CD4-positive, CD25-positive, alpha-beta regulatory T cell (primary cell): ENCODE measurements at regions not wholly inside any gene's neighbourhood (a gene's known extent, or its start where the extent isn't known, plus 50 kb on each side); places are given as distances from the start of the nearest gene placed in this dataset.
"Not testable (repeated sequence)": the region's sequence is repeated elsewhere in the genome, so short reads cannot be mapped to it uniquely, and the experiment has no call there.

Experiments used
- ATAC-seq, 2 donors: fragments of 150-1000 bp; cut with Tn5 transposase; one replicate each; pipeline ENCODE4 v1.10.0; 2021; ENCODE audit warnings: low read depth in 2 of 2, moderate number of reproducible peaks in 2 of 2, moderate library complexity in 1 of 2
- DNase-seq, 3 donors: peaks; one replicate each; pipeline versions ENCODE4 v3.0.0 to v3.0.0-alpha.2; 2012 to 2022; ENCODE audit warnings: mixed read lengths in 1 of 3
- H3K27ac ChIP-seq: one replicate; pipeline ENCODE4 v1.7.0; 2013; ENCODE audit warnings: mild to moderate bottlenecking, low read length; ENCODE audit not compliant: insufficient read depth, poor library complexity, severe bottlenecking
- H3K27me3 ChIP-seq: one replicate; pipeline ENCODE4 v1.7.0; 2013; ENCODE audit warnings: low read length; ENCODE audit not compliant: control insufficient read depth, insufficient read depth
- H3K36me3 ChIP-seq: one replicate; pipeline ENCODE4 v1.7.0; 2013; ENCODE audit warnings: mild to moderate bottlenecking, low read length, moderate library complexity; ENCODE audit not compliant: control insufficient read depth, insufficient read depth
- H3K4me1 ChIP-seq: 2 replicates; pipeline ENCODE4 v1.7.0; 2013; ENCODE audit warnings: mild to moderate bottlenecking, low read length; ENCODE audit not compliant: insufficient read depth, control insufficient read depth, poor library complexity, severe bottlenecking
- H3K4me3 ChIP-seq: one replicate; pipeline ENCODE4 v1.7.0; 2013; ENCODE audit warnings: low read depth, mild to moderate bottlenecking, low read length, moderate library complexity
- H3K9me3 ChIP-seq, 2 experiments: 1 replicate in 1 of 2; 2 replicates in 1 of 2; pipeline ENCODE4 v1.7.0; 2013; ENCODE audit warnings: low read length in 2 of 2, mild to moderate bottlenecking in 1 of 2, moderate library complexity in 1 of 2; ENCODE audit not compliant: control insufficient read depth in 2 of 2
- H3K27ac Mint-ChIP-seq, 3 donors: one replicate each; pipeline ENCODE4 v1.8.0; 2020 to 2022; ENCODE audit warnings: mild to moderate bottlenecking in 3 of 3, mixed read lengths in 3 of 3, moderate library complexity in 2 of 3
- H3K27me3 Mint-ChIP-seq: one replicate; pipeline ENCODE4 v1.8.0; 2022; ENCODE audit warnings: mild to moderate bottlenecking, mixed read lengths
- H3K36me3 Mint-ChIP-seq: one replicate; pipeline ENCODE4 v1.8.0; 2020; ENCODE audit warnings: mixed read lengths
- H3K4me1 Mint-ChIP-seq, 4 donors: one replicate each; pipeline ENCODE4 v1.8.0; 2020 to 2022; ENCODE audit warnings: mixed read lengths in 4 of 4, mild to moderate bottlenecking in 1 of 4
- H3K4me3 Mint-ChIP-seq, 4 donors: one replicate each; pipeline ENCODE4 v1.8.0; 2020 to 2022; ENCODE audit warnings: mild to moderate bottlenecking in 4 of 4, mixed read lengths in 4 of 4, moderate library complexity in 3 of 4
- H3K9me3 Mint-ChIP-seq, 7 donors: one replicate each; pipeline ENCODE4 v1.8.0; 2020 to 2022; ENCODE audit warnings: mixed read lengths in 7 of 7, mild to moderate bottlenecking in 3 of 7, moderate library complexity in 2 of 7

GRCh38 chr20:18876394-18876793 is 62.8 kb downstream of the SCP2D1 start:
- H3K27me3 ChIP-seq, H3K4me1 Mint-ChIP-seq, H3K4me3 Mint-ChIP-seq, ATAC-seq, H3K27ac ChIP-seq, H3K4me1 ChIP-seq, H3K27me3 Mint-ChIP-seq, DNase-seq, H3K9me3 ChIP-seq, H3K36me3 Mint-ChIP-seq, H3K4me3 ChIP-seq, H3K27ac Mint-ChIP-seq, H3K36me3 ChIP-seq: not testable (repeated sequence)
- peaks cover 1 to 15% (median 6%) of the 10 kb centered on the region in 7 donors for H3K9me3 Mint-ChIP-seq

DNA sequence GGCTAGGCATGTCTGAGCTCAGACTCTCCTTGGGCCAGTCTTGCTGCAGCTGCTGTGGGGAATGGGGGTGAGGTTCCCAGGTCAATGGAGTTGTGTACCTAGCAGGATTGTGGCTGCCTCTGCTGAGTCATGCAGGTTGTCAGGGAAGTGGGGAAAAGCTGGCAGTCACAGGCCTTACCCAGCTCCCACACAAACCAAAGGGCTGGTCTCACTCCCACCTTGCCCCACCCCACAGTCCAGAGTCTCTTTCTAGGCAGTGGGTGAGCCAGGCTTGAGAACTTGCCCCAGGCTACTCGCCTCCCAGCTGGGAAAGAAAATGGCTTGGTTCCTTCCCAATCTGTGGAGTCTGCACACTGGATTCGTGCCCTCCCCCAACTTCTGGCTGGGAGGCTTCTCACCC is 65.7 kb downstream of the SCP2D1 start:
- no peak for ATAC-seq
- DNase-seq: no peak
- H3K4me1 Mint-ChIP-seq: peaks cover 0 to 5% (median 0%) of the 10 kb centered on the region in 4 donors

DNA sequence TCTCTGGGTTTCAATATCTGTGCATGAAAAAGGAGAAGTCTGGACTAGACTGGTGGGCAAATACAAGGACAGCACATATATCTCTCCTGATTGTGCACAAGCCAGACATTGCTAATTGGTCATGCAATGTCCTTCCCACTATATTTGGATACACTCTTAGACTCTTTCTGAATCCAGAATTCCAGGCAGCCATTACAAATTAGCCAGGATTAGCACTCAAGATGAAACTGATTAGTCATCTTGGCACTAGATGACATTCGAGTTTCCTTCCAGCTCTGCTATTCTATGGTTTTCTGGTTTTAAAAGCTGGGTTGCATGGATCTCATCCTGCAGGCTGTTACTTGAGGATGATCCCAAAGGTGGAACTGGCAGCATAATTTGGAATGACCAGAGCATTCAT is 73.2 kb downstream of the SCP2D1 start:
- H3K36me3 Mint-ChIP-seq: no peaks in the 10 kb centered on the region
- no peak overlapping the region for H3K27ac Mint-ChIP-seq
- ATAC-seq: no peak
- H3K4me1 ChIP-seq: no peaks in the 10 kb centered on the region
- peaks cover 0 to 3% (median 1%) of the 10 kb centered on the region in 7 donors for H3K9me3 Mint-ChIP-seq
- H3K36me3 ChIP-seq: no peaks in the 10 kb centered on the region
- no peaks in the 10 kb centered on the region for H3K9me3 ChIP-seq
- no peak overlapping the region for H3K4me3 ChIP-seq
- no peak overlapping the region for H3K4me3 Mint-ChIP-seq
- no peak overlapping the region for H3K27ac ChIP-seq
- DNase-seq: no peak
- no peaks in the 10 kb centered on the region for H3K4me1 Mint-ChIP-seq
- peaks cover 2% of the 10 kb centered on the region for H3K27me3 ChIP-seq
- H3K27me3 Mint-ChIP-seq: peaks cover 4% of the 10 kb centered on the region

More for the DNA sequence above, 65.7 kb downstream of the SCP2D1 start:
- H3K9me3 ChIP-seq: no peaks in the 10 kb centered on the region
- H3K36me3 ChIP-seq: no peaks in the 10 kb centered on the region
- H3K4me3 ChIP-seq: no peak overlapping the region
- no peaks in the 10 kb centered on the region for H3K4me1 ChIP-seq
- no peak overlapping the region for H3K4me3 Mint-ChIP-seq
- H3K9me3 Mint-ChIP-seq: peaks cover 0 to 18% (median 2%) of the 10 kb centered on the region in 7 donors
- no peaks in the 10 kb centered on the region for H3K27me3 ChIP-seq
- peaks cover 4% of the 10 kb centered on the region for H3K27me3 Mint-ChIP-seq
- H3K27ac Mint-ChIP-seq: peak overlapping the region in 1 of 3 donors; percentile 28
- no peak overlapping the region for H3K27ac ChIP-seq
- H3K36me3 Mint-ChIP-seq: no peaks in the 10 kb centered on the region

- no peak for DNase-seq
- Histone ChIP-seq H3K27me3 (no peaks in the 10 kb centered on the region), H3K4me1 (no peaks in the 10 kb centered on the region), H3K9me3 (no peaks in the 10 kb centered on the region), H3K36me3 (no peaks in the 10 kb centered on the region), H3K4me3 (no peak overlapping the region), H3K27ac (no peak overlapping the region)
- H3K36me3 Mint-ChIP-seq: no peaks in the 10 kb centered on the region
- no peaks in the 10 kb centered on the region for H3K4me1 Mint-ChIP-seq
- H3K4me3 Mint-ChIP-seq: no peak overlapping the region
- no peaks in the 10 kb centered on the region for H3K27me3 Mint-ChIP-seq
- H3K27ac Mint-ChIP-seq: no peak overlapping the region
- H3K9me3 Mint-ChIP-seq: peaks cover 0 to 4% (median 0%) of the 10 kb centered on the region in 7 donors
- no peak for ATAC-seq
These were observed 88.6 kb downstream of the SCP2D1 start for GRCh38 chr20:18901980-18902737.

- DNase-seq: no peak
- Histone ChIP-seq H3K27ac (no peak overlapping the region), H3K9me3 (no peaks in the 10 kb centered on the region), H3K36me3 (no peaks in the 10 kb centered on the region), H3K27me3 (no peaks in the 10 kb centered on the region), H3K4me1 (no peaks in the 10 kb centered on the region), H3K4me3 (no peak overlapping the region)
- Mint-ChIP-seq H3K4me3 (no peak overlapping the region), H3K36me3 (no peaks in the 10 kb centered on the region), H3K27me3 (no peaks in the 10 kb centered on the region), H3K4me1 (no peaks in the 10 kb centered on the region), H3K27ac (no peak overlapping the region), H3K9me3 (peaks cover 0 to 3% (median 0%) of the 10 kb centered on the region in 7 donors)
- ATAC-seq: no peak
These were observed 90.6 kb downstream of the SCP2D1 start for GRCh38 chr20:18904192-18904591.

DNA sequence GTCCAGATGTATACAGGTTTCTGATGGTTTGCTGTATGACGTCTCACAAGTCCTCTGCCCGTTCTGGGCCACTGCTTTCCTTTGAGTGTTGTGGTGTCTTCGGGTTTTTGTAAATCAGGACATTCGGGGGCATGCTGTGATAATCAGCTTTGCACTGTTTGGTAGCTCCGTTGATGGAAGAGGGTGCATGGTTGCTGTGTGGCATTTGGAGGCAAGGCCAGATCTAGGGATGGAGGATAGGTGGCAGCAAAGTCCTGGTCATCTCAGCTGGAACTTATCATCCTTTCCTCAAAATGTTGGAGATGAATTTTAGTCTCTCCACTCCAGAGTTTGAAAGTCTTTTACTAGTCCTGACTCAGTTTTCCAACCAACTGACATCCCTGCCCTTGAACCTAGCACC is 91.0 kb downstream of the SCP2D1 start:
- H3K27ac ChIP-seq: no peak overlapping the region
- no peaks in the 10 kb centered on the region for H3K9me3 ChIP-seq
- H3K9me3 Mint-ChIP-seq: peaks cover 0 to 3% (median 0%) of the 10 kb centered on the region in 7 donors
- no peaks in the 10 kb centered on the region for H3K36me3 Mint-ChIP-seq
- H3K27me3 ChIP-seq: no peaks in the 10 kb centered on the region
- no peak overlapping the region for H3K4me3 Mint-ChIP-seq
- no peaks in the 10 kb centered on the region for H3K36me3 ChIP-seq
- ATAC-seq: no peak
- H3K4me1 Mint-ChIP-seq: no peaks in the 10 kb centered on the region
- H3K27me3 Mint-ChIP-seq: no peaks in the 10 kb centered on the region
- DNase-seq: no peak
- H3K4me3 ChIP-seq: no peak overlapping the region
- no peaks in the 10 kb centered on the region for H3K4me1 ChIP-seq
- H3K27ac Mint-ChIP-seq: no peak overlapping the region

DNA sequence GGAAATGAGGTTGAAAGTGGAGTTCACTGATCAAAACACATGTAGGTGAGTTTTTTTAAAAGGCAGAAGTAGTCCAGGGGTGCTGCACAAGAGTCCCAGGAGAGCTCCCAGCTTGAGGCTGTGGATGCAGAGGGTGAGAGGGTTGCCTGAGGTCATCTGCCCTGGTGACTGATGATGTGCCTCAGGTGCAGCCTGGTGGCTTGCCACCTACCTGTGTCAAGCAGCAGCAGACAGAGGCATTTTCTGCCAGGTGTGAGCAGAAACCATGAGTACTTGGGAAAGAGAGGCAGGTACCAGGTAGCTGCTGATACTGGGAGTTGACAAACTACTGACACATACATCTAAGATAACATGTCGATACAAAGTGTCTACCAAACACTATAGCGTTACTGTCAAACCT is 92.5 kb downstream of the SCP2D1 start:
- Histone ChIP-seq H3K36me3 (no peaks in the 10 kb centered on the region), H3K4me1 (no peaks in the 10 kb centered on the region), H3K9me3 (no peaks in the 10 kb centered on the region), H3K27me3 (peaks cover 1% of the 10 kb centered on the region), H3K4me3 (no peak overlapping the region), H3K27ac (no peak overlapping the region)
- H3K36me3 Mint-ChIP-seq: no peaks in the 10 kb centered on the region
- H3K27ac Mint-ChIP-seq: peak overlapping the region in 1 of 3 donors; percentile 52
- no peak for ATAC-seq
- H3K4me1 Mint-ChIP-seq: no peaks in the 10 kb centered on the region
- DNase-seq: no peak
- H3K4me3 Mint-ChIP-seq: no peak overlapping the region
- no peaks in the 10 kb centered on the region for H3K27me3 Mint-ChIP-seq
- peaks cover 0 to 3% (median 0%) of the 10 kb centered on the region in 7 donors for H3K9me3 Mint-ChIP-seq

GRCh38 chr20:18907353-18907752 is 93.8 kb downstream of the SCP2D1 start:
- Histone ChIP-seq H3K27me3 (peaks cover 1% of the 10 kb centered on the region), H3K9me3 (no peaks in the 10 kb centered on the region), H3K4me1 (no peaks in the 10 kb centered on the region), H3K36me3 (no peaks in the 10 kb centered on the region), H3K27ac (no peak overlapping the region), H3K4me3 (no peak overlapping the region)
- H3K4me3 Mint-ChIP-seq: no peak overlapping the region
- ATAC-seq (no peak), DNase-seq (no peak)
- no peaks in the 10 kb centered on the region for H3K27me3 Mint-ChIP-seq
- H3K27ac Mint-ChIP-seq: no peak overlapping the region
- H3K9me3 Mint-ChIP-seq: peaks cover 0 to 4% (median 0%) of the 10 kb centered on the region in 7 donors
- H3K4me1 Mint-ChIP-seq: no peaks in the 10 kb centered on the region
- H3K36me3 Mint-ChIP-seq: no peaks in the 10 kb centered on the region
